Prostate gland (tissue), 2 donors: ENCODE measurements at regions not wholly inside any gene's neighbourhood (a gene's known extent, or its start where the extent isn't known, plus 50 kb on each side); places are given as distances from the start of the nearest gene placed in this dataset.

ENCODE experiments used
- DNase-seq: peaks from one replicate; pipeline ENCODE4 v3.0.0-alpha.2; 2019; ENCODE audit warnings: low spot score
- H3K27ac ChIP-seq, 2 donors: fragments of 200-600 bp; sonication (generic); 2 replicates each; pipeline ENCODE4 v1.5.1; 2017 to 2019
- H3K27me3 ChIP-seq: fragments of 200-600 bp; sonication (generic); replicated peaks from 2 replicates; pipeline ENCODE4 v1.5.1; 2019; ENCODE audit not compliant: insufficient read depth
- H3K36me3 ChIP-seq, 2 donors: fragments of 200-600 bp; sonication (generic); 1 replicate in 1 of 2; 2 replicates in 1 of 2; pipeline versions ENCODE4 v1.5.1 to v1.8.1; 2017 to 2019
- H3K4me1 ChIP-seq: fragments of 200-600 bp; sonication (generic); replicated peaks from 2 replicates; pipeline ENCODE4 v1.5.1; 2019
- H3K4me3 ChIP-seq, 2 donors: fragments of 200-600 bp; sonication (generic); 2 replicates each; pipeline ENCODE4 v1.5.1; 2017 to 2019
- H3K9me3 ChIP-seq: fragments of 200-600 bp; sonication (generic); 2 replicates; pipeline ENCODE4 v1.5.1; 2017
- POLR2A ChIP-seq: fragments of 450-650 bp; IDR thresholded peaks from one replicate; pipeline ENCODE4 v1.6.1; 2016; ENCODE audit warnings: antibody characterized with exemption, mild to moderate bottlenecking
- POLR2AphosphoS5 ChIP-seq: sonication (generic); formaldehyde crosslinking; IDR thresholded peaks from one replicate; pipeline ENCODE4 v1.6.1; 2017; ENCODE audit warnings: antibody characterized with exemption
- WGBS: methylation state at CpG from one replicate; pipeline ENCODE4 v1.1.5; 2018; 5-methylcytosine and 5-hydroxymethylcytosine counted together
- intact Hi-C: fragments of 100-400 bp; cut with DNase I; formaldehyde crosslinking; loops from one replicate; pipeline ENCODE4 v1.14.2; 2022
- TF ChIP-seq, protein P1 (sequence below), 4 experiments: fragments of 200-600 bp in 2 of 4; fragments of 450-650 bp in 2 of 4; sonication (generic) in 2 of 4; IDR thresholded peaks; 1 replicate in 3 of 4; 2 replicates in 1 of 4; pipeline ENCODE4 v1.5.1; 2016 to 2019; ENCODE audit warnings: antibody characterized with exemption in 4 of 4, mild to moderate bottlenecking in 2 of 4, moderate library complexity in 2 of 4

DNA sequence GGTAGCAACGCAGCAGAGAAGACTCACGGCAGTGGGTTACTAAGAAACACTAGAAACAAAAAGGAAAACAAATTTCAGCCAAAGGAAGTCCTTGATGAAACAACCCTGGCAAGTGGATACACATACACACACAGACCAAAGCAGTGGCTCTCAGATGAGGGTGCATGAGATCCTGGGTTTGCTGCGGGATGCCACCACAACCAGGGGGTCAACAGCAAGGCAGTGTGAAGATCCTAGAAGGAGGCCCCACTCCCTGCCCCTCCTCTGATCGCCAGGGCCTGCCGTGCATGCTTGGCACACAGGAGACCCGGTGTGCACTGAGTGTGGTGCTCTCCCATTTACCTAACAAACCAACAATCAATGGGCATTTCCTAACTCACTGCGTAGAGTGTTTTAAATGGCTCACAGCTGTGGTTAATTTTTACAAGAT lies 252.3 kb upstream of the KLF14 start:
- intact Hi-C loops = no loop called here
- Histone ChIP-seq H3K27me3 (no peaks in the 10 kb centered on the region), H3K36me3 (no peaks in the 10 kb centered on the region), H3K4me1 (peaks cover 22% of the 10 kb centered on the region), H3K4me3 (no peak overlapping the region), H3K27ac (no peak overlapping the region), H3K9me3 (no peaks in the 10 kb centered on the region)
- WGBS = 65% methylated on average over 7 of the region's 7 CpGs
- TF ChIP-seq, protein P1, sequence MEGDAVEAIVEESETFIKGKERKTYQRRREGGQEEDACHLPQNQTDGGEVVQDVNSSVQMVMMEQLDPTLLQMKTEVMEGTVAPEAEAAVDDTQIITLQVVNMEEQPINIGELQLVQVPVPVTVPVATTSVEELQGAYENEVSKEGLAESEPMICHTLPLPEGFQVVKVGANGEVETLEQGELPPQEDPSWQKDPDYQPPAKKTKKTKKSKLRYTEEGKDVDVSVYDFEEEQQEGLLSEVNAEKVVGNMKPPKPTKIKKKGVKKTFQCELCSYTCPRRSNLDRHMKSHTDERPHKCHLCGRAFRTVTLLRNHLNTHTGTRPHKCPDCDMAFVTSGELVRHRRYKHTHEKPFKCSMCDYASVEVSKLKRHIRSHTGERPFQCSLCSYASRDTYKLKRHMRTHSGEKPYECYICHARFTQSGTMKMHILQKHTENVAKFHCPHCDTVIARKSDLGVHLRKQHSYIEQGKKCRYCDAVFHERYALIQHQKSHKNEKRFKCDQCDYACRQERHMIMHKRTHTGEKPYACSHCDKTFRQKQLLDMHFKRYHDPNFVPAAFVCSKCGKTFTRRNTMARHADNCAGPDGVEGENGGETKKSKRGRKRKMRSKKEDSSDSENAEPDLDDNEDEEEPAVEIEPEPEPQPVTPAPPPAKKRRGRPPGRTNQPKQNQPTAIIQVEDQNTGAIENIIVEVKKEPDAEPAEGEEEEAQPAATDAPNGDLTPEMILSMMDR (IDR thresholded peaks at IDR 0.05) = no peak
- no peak for TF ChIP-seq POLR2AphosphoS5
- TF ChIP-seq POLR2A = no peak
- DNase-seq = no peak

DNA sequence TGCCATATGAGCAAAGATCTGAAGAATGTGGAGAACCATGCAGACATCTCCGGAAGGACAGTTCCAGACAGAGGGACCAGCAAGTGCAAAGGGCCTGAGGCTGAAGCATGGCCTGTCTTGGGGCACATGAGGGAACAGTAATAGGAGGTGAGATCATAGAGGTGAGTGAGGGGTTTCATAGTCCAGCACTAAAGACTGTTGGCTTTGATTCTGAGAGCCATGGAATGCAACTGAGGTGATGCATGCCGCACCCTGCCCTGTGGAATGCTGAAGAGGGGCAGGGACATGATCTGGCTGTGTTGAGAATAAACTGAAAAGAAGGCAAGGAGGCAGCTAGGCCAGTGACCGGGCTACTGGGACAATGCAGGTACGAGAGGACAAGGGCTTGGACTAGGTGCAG lies 253.1 kb upstream of the KLF14 start:
- Histone ChIP-seq H3K36me3 (no peaks in the 10 kb centered on the region), H3K27ac (no peak overlapping the region), H3K9me3 (no peaks in the 10 kb centered on the region), H3K4me3 (no peak overlapping the region), H3K4me1 (peaks cover 23% of the 10 kb centered on the region), H3K27me3 (no peaks in the 10 kb centered on the region)
- no peak for DNase-seq
- TF ChIP-seq POLR2A = no peak
- WGBS = 85% methylated on average over 4 of the region's 4 CpGs
- intact Hi-C loops = no loop called here

DNA sequence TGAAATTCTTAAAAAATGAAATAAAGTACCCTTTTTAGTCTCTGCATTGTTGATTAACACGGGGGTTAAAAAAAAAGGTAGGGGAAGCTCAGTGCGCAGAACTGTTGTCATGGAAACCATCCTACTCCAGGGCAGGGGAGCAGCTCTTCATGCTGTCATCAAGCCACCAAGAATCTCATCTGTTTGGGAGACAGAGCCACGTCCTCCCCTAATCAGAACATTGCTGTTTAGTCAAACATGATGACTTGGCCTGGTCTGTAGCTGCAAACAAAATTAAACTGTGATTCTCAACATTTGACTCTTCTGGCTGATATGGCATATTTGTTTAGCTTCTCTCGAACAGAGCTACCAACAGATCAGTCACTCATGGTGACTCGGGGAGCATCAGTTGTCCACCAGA lies 254.4 kb upstream of the KLF14 start:
- H3K27ac ChIP-seq = no peak overlapping the region
- H3K36me3 ChIP-seq = no peaks in the 10 kb centered on the region
- no peak overlapping the region for H3K4me3 ChIP-seq
- peaks cover 23% of the 10 kb centered on the region for H3K4me1 ChIP-seq
- WGBS = 32% methylated on average over 5 of the region's 5 CpGs
- intact Hi-C loops = no loop called here
- TF ChIP-seq POLR2AphosphoS5 (no peak), POLR2A (no peak)
- TF ChIP-seq, protein P1 (IDR thresholded peaks at IDR 0.05) = no peak
- no peaks in the 10 kb centered on the region for H3K9me3 ChIP-seq
- no peak for DNase-seq
- no peaks in the 10 kb centered on the region for H3K27me3 ChIP-seq

DNA sequence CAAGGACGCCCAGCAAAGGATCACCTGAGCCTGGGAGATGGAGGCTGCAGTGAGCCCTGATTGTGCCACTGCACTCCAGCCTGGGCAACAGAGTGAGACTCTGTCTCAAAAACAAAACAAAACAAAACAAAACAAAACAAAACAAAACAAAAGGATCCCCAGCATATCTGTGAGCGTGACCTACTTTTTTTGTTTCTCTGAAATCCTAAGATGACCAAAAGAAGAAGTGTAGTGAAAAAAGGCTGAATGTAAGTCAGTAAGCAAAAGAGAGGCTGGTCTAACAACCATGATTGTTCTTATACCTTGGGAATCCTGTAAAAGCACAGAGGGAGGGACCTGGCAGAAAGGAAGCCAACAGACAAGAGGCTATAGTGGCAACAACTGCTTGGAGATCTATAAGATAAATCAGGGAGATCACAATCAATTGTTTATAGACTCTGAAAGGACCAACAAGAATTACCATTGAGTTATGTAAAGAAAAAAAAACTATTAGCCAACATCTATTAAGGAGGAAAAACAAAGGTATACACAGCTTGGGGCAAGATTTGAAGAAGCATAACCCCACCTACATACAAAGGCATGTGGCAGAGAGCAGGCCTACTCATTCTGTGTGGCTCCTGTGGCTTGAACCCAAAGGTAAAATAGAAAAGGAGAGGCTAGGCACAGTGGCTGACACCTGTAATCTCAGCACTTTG lies 255.2 kb upstream of the KLF14 start:
- WGBS = 65% methylated on average over 2 of the region's 2 CpGs
- H3K36me3 ChIP-seq = no peaks in the 10 kb centered on the region
- peaks cover 26% of the 10 kb centered on the region for H3K4me1 ChIP-seq
- TF ChIP-seq POLR2A = no peak
- peak; percentile 56 for TF ChIP-seq POLR2AphosphoS5
- TF ChIP-seq, protein P1 (IDR thresholded peaks at IDR 0.05) = no peak
- intact Hi-C loops = no loop called here
- no peaks in the 10 kb centered on the region for H3K9me3 ChIP-seq
- DNase-seq = peak; percentile 42
- H3K4me3 ChIP-seq = no peak overlapping the region
- H3K27me3 ChIP-seq = no peaks in the 10 kb centered on the region
- H3K27ac ChIP-seq = peak overlapping the region in 1 of 2 donors; percentile 49

DNA sequence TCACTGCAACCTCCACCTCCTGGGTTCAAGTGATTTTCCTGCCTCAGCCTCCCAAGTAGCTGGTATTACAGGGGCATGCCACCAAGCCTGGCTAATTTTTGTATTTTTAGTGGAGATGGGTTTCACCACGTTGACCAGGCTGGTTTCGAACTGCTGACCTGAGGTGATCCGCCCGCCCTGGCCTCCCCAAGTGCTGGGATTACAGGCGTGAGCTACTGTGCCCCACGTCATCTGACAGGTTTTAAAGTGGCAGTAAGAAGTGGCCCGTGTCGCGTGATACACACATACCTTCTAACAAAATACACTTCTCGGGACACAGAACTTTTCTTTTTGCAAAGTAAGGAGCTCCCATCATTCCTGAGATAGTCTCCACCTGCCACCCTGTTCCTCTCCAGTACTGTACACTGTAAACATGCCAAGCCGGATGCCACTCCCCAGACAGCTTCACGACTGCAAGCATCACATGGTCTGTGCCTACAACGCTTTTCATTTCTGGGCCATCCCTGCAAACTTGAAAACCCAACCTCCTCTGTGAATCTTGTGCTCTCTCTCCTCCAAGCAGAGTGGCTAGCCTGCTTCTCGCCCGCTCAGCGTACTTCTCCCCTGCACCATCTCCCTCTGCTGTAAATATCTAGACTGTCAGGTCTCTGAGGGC lies 256.3 kb upstream of the KLF14 start:
- 50% methylated on average over 16 of the region's 16 CpGs for WGBS
- no peaks in the 10 kb centered on the region for H3K36me3 ChIP-seq
- DNase-seq = peak; percentile 77
- no peaks in the 10 kb centered on the region for H3K9me3 ChIP-seq
- H3K4me3 ChIP-seq = no peak overlapping the region
- no peaks in the 10 kb centered on the region for H3K27me3 ChIP-seq
- peak overlapping the region; percentile 32 to 49 for H3K27ac ChIP-seq
- intact Hi-C loops = no loop called here
- H3K4me1 ChIP-seq = peaks cover 36% of the 10 kb centered on the region
- peak; percentile 80 for TF ChIP-seq POLR2AphosphoS5
- TF ChIP-seq, protein P1 (IDR thresholded peaks at IDR 0.05) = no peak
